ENCODE measurements at regions not wholly inside any gene's neighbourhood (a gene's known extent, or its start where the extent isn't known, plus 50 kb on each side); places are given as distances from the start of the nearest gene placed in this dataset.

DNA sequence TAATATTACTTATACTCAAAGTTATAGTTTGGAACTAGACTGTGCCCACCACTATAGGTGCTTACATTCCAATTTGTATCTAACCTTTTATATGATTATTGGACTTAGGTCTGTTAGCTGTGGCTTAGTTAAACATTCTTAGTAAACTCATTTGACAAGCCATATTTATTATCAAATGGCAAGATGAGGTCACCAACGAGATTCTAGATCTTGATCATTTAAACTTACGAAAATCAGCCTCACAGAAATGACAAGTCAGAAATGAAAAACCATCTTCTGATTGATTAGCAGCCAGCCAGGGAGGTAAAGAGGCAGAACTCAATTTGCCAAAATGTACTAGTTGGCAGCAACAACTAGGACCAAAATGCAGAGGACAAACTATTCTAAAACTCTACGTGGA is 100.4 kb upstream of the STK17B start:
- H3K27ac ChIP-seq: no peak overlapping the region
- POLR2A ChIA-PET (ENCODE audit: low non-redundant PET): no interaction called here
- CTCF ChIA-PET: no interaction called here
- DNase-seq (ENCODE audit: low spot score): no peak
- TF ChIP-seq, protein P1, sequence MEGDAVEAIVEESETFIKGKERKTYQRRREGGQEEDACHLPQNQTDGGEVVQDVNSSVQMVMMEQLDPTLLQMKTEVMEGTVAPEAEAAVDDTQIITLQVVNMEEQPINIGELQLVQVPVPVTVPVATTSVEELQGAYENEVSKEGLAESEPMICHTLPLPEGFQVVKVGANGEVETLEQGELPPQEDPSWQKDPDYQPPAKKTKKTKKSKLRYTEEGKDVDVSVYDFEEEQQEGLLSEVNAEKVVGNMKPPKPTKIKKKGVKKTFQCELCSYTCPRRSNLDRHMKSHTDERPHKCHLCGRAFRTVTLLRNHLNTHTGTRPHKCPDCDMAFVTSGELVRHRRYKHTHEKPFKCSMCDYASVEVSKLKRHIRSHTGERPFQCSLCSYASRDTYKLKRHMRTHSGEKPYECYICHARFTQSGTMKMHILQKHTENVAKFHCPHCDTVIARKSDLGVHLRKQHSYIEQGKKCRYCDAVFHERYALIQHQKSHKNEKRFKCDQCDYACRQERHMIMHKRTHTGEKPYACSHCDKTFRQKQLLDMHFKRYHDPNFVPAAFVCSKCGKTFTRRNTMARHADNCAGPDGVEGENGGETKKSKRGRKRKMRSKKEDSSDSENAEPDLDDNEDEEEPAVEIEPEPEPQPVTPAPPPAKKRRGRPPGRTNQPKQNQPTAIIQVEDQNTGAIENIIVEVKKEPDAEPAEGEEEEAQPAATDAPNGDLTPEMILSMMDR (conservative IDR thresholded peaks at IDR 0.05; ENCODE audit: low read depth): no peak

DNA sequence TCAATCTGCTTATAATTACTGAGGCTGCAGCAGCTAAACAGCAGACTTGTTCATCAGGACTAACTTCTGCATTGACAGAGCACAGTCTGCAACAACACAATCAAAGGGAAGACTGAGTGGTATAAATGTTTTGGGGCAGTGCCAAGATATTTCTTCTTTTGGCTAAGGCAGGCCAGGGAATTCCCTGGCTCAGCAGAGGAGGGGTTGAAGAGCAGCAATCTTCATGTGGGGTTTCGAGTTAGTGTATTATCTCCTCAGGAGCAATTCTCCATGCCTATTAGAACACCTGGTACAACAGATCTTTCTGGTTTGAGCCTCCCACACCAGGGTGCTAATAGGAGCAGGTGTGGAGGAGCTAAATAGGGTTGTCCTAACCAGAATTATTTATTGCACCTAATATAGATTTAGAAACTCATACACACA is 103.0 kb upstream of the STK17B start:
- CTCF ChIA-PET: interaction anchor here (0.9 to 1.9 kb wide), 2 partner anchors 25 to 196 kb away, joined by 6 to 7 read pairs; no protein-coding TSS in a partner anchor
- DNase-seq (ENCODE audit: low spot score): no peak
- TF ChIP-seq, protein P1 (conservative IDR thresholded peaks at IDR 0.05; ENCODE audit: low read depth): no peak
- H3K27ac ChIP-seq: no peak overlapping the region
- POLR2A ChIA-PET (ENCODE audit: low non-redundant PET): no interaction called here

DNA sequence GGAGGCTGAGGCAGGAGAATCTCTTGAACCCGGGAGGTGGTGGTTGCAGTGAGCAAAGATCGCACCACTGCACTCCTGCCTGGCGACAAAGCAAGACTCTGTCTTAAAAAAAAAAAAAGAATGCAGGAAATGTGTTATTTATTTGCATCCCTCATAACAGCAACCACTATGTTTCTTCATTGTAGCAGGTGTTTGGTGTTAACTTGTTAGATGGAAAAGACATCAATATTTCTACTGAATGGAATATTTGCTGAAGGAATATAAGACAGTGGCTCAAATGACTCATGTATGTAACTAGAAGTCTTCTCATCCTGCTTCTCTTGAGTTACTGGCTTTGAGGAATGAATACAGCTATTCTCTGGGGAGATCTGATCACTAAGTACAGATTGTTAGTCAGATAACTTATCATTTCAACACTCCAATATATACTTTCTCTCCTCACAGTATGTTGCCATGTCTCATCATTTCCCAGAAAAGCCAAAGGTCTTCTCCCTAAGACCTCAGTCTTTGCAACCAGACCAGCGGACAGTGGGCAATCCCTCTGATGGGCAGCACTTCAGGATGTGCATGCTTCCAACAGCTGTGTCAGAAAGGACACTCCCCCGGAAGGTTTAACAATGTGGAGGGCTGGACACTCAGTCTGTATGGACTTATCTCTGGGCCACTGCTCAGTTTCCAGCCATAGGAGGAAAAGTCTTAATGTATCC is 104.4 kb upstream of the STK17B start:
- H3K27ac ChIP-seq: no peak overlapping the region
- CTCF ChIA-PET: interaction anchor here (0.6 to 1.9 kb wide), 4 partner anchors 9 to 198 kb away, joined by 3 to 7 read pairs (median 4); no protein-coding TSS in a partner anchor

DNA sequence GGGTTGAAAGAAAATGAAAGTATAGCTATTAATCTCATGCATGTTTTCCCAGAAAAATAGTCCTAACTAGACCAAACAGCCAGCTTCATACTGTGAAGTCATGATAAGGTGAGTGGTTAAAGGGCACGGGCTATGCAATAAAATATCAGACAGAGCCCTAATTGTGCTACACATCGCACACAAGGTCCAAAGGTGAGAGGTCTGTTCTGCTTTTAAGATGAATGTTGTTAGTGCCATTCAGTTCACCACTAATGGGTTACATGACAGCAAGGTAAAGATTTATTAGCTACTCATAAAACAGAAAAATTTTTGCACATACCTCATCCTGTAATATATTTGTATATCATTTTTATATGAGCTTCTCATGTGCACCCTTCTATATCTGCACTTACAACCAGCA is 105.0 kb upstream of the STK17B start:
- ChIA-PET CTCF (interaction anchor here (0.6 to 1.9 kb wide), 7 partner anchors 8 to 198 kb away, joined by 3 to 7 read pairs (median 4); no protein-coding TSS in a partner anchor), POLR2A (ENCODE audit: low non-redundant PET) (interaction anchor here (1.3 kb wide), 1 partner anchor 105 kb away, joined by 4 read pairs; the partner anchor contains the start of gene STK17B)
- H3K27ac ChIP-seq: no peak overlapping the region
- TF ChIP-seq, protein P1 (conservative IDR thresholded peaks at IDR 0.05; ENCODE audit: low read depth): no peak
- no peak for DNase-seq (ENCODE audit: low spot score)

More for the DNA sequence above, 104.4 kb upstream of the STK17B start:
- POLR2A ChIA-PET (ENCODE audit: low non-redundant PET): interaction anchor here (1.3 kb wide), 1 partner anchor 104 kb away, joined by 4 read pairs; the partner anchor contains the start of gene STK17B
- TF ChIP-seq, protein P1 (conservative IDR thresholded peaks at IDR 0.05; ENCODE audit: low read depth): no peak
- no peak for DNase-seq (ENCODE audit: low spot score)

DNA sequence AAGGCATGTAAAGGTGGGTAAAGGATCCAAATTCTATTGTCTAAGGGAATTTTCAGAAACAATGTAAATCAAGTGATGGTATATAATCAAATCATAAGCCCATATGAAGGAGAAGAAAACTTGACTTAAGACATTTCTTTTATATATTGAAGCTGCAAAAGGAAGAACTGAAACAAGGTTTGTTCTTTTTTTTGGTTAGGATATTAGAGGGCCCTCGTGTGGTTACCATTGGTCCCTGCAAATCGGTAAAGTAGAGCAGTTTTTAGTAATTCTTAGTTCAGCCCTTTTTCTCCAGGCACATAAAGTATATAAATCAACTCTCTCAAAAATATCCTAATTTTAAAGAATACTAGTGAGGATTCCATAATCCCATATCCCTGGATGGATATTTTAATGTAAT is 105.6 kb upstream of the STK17B start:
- DNase-seq (ENCODE audit: low spot score): peak; percentile 36
- no peak overlapping the region for H3K27ac ChIP-seq
- ChIA-PET CTCF (interaction anchor here (0.6 to 1.3 kb wide), 7 partner anchors 8 to 458 kb away, joined by 3 to 7 read pairs (median 3); no protein-coding TSS in a partner anchor), POLR2A (ENCODE audit: low non-redundant PET) (interaction anchor here (1.3 kb wide), 1 partner anchor 106 kb away, joined by 4 read pairs; the partner anchor contains the start of gene STK17B)
- TF ChIP-seq, protein P1 (conservative IDR thresholded peaks at IDR 0.05; ENCODE audit: low read depth): peak; percentile 72

DNA sequence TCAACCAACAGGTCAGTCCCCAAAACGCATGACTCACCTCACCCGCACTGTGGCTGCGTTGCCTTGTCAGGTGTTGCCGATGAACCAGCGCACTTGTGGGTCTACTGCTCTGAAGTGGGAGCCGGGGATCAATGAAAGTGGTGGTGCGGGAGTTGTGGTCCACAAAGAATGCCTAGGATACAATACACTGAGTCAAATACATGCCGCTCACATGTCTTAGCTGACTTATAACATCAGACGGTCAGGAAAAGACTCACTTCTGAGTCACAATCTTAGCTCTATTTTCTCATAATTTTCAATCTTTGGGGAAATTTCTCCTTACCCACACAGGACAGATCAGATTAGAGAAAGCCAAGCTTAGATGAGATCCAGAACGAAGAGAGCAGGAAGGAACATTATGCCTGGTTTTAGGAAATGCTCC is 107.1 kb upstream of the STK17B start:
- TF ChIP-seq, protein P1 (conservative IDR thresholded peaks at IDR 0.05; ENCODE audit: low read depth): no peak
- ChIA-PET POLR2A (ENCODE audit: low non-redundant PET) (interaction anchor here (0.6 kb wide), 1 partner anchor 190 kb away, joined by 7 read pairs; no protein-coding TSS in a partner anchor), CTCF (interaction anchor here (0.6 kb wide), 1 partner anchor 19 kb away, joined by 3 read pairs; no protein-coding TSS in a partner anchor)
- no peak overlapping the region for H3K27ac ChIP-seq
- DNase-seq (ENCODE audit: low spot score): no peak

All from RWPE1 (cell line).